ENCODE measurements at regions not wholly inside any gene's neighbourhood (a gene's known extent, or its start where the extent isn't known, plus 50 kb on each side); places are given as distances from the start of the nearest gene placed in this dataset.

DNA sequence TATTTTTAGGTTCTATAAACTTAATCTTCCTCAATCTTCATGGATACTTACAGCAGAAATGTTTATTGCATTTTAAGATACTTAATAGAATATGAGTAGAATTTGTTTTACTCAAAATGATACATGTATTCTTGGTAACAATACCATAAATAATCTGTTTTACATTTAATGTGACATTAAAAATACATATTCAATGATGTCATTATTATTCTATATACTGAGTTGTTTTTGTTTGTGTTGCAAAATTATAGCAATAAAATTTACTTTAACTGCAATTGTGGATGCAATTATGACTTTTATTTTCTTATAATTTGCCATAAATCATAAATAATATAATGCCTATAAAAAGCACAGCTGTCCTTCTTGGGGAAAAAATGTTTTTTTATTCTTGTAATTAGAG, 275.9 kb upstream of the CCNG1 start:
- no peak for DNase-seq (ENCODE audit: low read depth, low spot score)
- H4K20me1 ChIP-seq (ENCODE audit: control insufficient read depth, extremely low read depth, insufficient read depth, low read length) = no peaks in the 10 kb centered on the region
- dilution Hi-C loops (cut with MboI; ENCODE audit: extremely low pct_ligation_motif_present, low sequenced_read_pairs) = no loop called here

GRCh38 chr5:163162645-163163044, 274.8 kb upstream of the CCNG1 start:
- DNase-seq (ENCODE audit: low read depth, low spot score) = no peak
- no peak for FAIRE-seq
- Histone ChIP-seq H3K36me3 (ENCODE audit: control insufficient read depth in 2 of 2, extremely low read depth in 1 of 2, insufficient read depth in 2 of 2, low read length in 2 of 2) (no peaks in the 10 kb centered on the region), H3K4me3 (ENCODE audit: control insufficient read depth in 2 of 3, extremely low read depth in 1 of 3, insufficient read depth in 2 of 3, low read depth in 1 of 3, low read length in 3 of 3) (no peak overlapping the region), H3K9ac (ENCODE audit: control insufficient read depth, extremely low read depth, insufficient read depth, low read length) (no peak overlapping the region), H3K4me2 (ENCODE audit: control insufficient read depth, extremely low read depth, insufficient read depth, low read depth, low read length) (no peak overlapping the region), H3K9me3 (ENCODE audit: control insufficient read depth, low read depth, low read length) (peaks cover 3% of the 10 kb centered on the region), H3K9me1 (ENCODE audit: control insufficient read depth, extremely low read depth, insufficient read depth, low read length) (no peaks in the 10 kb centered on the region), H3K79me2 (ENCODE audit: control insufficient read depth, insufficient read depth, low read length) (no peaks in the 10 kb centered on the region), H4K20me1 (ENCODE audit: control insufficient read depth, extremely low read depth, insufficient read depth, low read length) (no peaks in the 10 kb centered on the region), H3K27ac (ENCODE audit: control insufficient read depth, insufficient read depth, low read length) (no peak overlapping the region), H2AFZ (ENCODE audit: control insufficient read depth, low read length) (no peak overlapping the region), H3K4me1 (ENCODE audit: control insufficient read depth, extremely low read depth, insufficient read depth, low read length) (no peaks in the 10 kb centered on the region), H3K27me3 (ENCODE audit: control insufficient read depth, extremely low read depth, insufficient read depth, low read length) (no peaks in the 10 kb centered on the region)
- dilution Hi-C loops (cut with MboI; ENCODE audit: extremely low pct_ligation_motif_present, low sequenced_read_pairs) = no loop called here
- no peak for TF ChIP-seq EZH2 (IDR thresholded peaks at IDR 0.05; ENCODE audit: low read length)
- TF ChIP-seq, protein P1, sequence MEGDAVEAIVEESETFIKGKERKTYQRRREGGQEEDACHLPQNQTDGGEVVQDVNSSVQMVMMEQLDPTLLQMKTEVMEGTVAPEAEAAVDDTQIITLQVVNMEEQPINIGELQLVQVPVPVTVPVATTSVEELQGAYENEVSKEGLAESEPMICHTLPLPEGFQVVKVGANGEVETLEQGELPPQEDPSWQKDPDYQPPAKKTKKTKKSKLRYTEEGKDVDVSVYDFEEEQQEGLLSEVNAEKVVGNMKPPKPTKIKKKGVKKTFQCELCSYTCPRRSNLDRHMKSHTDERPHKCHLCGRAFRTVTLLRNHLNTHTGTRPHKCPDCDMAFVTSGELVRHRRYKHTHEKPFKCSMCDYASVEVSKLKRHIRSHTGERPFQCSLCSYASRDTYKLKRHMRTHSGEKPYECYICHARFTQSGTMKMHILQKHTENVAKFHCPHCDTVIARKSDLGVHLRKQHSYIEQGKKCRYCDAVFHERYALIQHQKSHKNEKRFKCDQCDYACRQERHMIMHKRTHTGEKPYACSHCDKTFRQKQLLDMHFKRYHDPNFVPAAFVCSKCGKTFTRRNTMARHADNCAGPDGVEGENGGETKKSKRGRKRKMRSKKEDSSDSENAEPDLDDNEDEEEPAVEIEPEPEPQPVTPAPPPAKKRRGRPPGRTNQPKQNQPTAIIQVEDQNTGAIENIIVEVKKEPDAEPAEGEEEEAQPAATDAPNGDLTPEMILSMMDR (optimal IDR thresholded peaks at IDR 0.05 in 1 of 3, IDR thresholded peaks at IDR 0.05 in 1 of 3, conservative IDR thresholded peaks at IDR 0.05 in 1 of 3; ENCODE audit: extremely low read depth in 1 of 3, insufficient read depth in 2 of 3, low read length in 3 of 3) = no peak

More for the DNA sequence above, 275.9 kb upstream of the CCNG1 start:
- Histone ChIP-seq H3K4me3 (ENCODE audit: control insufficient read depth in 2 of 3, extremely low read depth in 1 of 3, insufficient read depth in 2 of 3, low read depth in 1 of 3, low read length in 3 of 3) (no peak overlapping the region), H3K27ac (ENCODE audit: control insufficient read depth, insufficient read depth, low read length) (no peak overlapping the region), H2AFZ (ENCODE audit: control insufficient read depth, low read length) (no peak overlapping the region), H3K4me2 (ENCODE audit: control insufficient read depth, extremely low read depth, insufficient read depth, low read depth, low read length) (no peak overlapping the region), H3K9ac (ENCODE audit: control insufficient read depth, extremely low read depth, insufficient read depth, low read length) (no peak overlapping the region), H3K79me2 (ENCODE audit: control insufficient read depth, insufficient read depth, low read length) (no peaks in the 10 kb centered on the region), H3K9me3 (ENCODE audit: control insufficient read depth, low read depth, low read length) (peaks cover 3% of the 10 kb centered on the region), H3K27me3 (ENCODE audit: control insufficient read depth, extremely low read depth, insufficient read depth, low read length) (no peaks in the 10 kb centered on the region), H3K4me1 (ENCODE audit: control insufficient read depth, extremely low read depth, insufficient read depth, low read length) (no peaks in the 10 kb centered on the region), H3K9me1 (ENCODE audit: control insufficient read depth, extremely low read depth, insufficient read depth, low read length) (no peaks in the 10 kb centered on the region), H3K36me3 (ENCODE audit: control insufficient read depth in 2 of 2, extremely low read depth in 1 of 2, insufficient read depth in 2 of 2, low read length in 2 of 2) (no peaks in the 10 kb centered on the region)
- FAIRE-seq = no peak
- TF ChIP-seq, protein P1 (optimal IDR thresholded peaks at IDR 0.05 in 1 of 3, IDR thresholded peaks at IDR 0.05 in 1 of 3, conservative IDR thresholded peaks at IDR 0.05 in 1 of 3; ENCODE audit: extremely low read depth in 1 of 3, insufficient read depth in 2 of 3, low read length in 3 of 3) = no peak
- no peak for TF ChIP-seq EZH2 (IDR thresholded peaks at IDR 0.05; ENCODE audit: low read length)

Data from keratinocyte (primary cell).